Anterior cingulate cortex (tissue), 58 donors: ENCODE measurements at regions not wholly inside any gene's neighbourhood (a gene's known extent, or its start where the extent isn't known, plus 50 kb on each side); places are given as distances from the start of the nearest gene placed in this dataset.
"Not testable (repeated sequence)": the region's sequence is repeated elsewhere in the genome, so short reads cannot be mapped to it uniquely, and the experiment has no call there.

Source experiments
- DNase-seq, 58 donors: peaks; one replicate each; lab custom pipeline; 2025; lab: John Stamatoyannopoulos, UW

GRCh38 chr5:169531631-169532030, 51.9 kb upstream of the SPDL1 start:
- DNase-seq: no peak

- no peak for DNase-seq
These were observed 55.7 kb upstream of the SPDL1 start for GRCh38 chr5:169527863-169528262.

- no peak for DNase-seq
These were observed 56.5 kb upstream of the SPDL1 start for GRCh38 chr5:169527066-169527465.

GRCh38 chr5:169522851-169523250, 60.7 kb upstream of the SPDL1 start:
- no peak for DNase-seq

- DNase-seq: peak in 3 of 58 donors; percentile 1 to 4 (median 2)
These were observed 62.1 kb upstream of the SPDL1 start for GRCh38 chr5:169521366-169521983.

GRCh38 chr5:169519358-169519757, 64.2 kb upstream of the SPDL1 start:
- DNase-seq: no peak

GRCh38 chr5:169518779-169519178, 64.8 kb upstream of the SPDL1 start:
- DNase-seq: not testable (repeated sequence)

GRCh38 chr5:169512385-169512784, 71.2 kb upstream of the SPDL1 start:
- DNase-seq: no peak

- DNase-seq: no peak
These were observed 71.9 kb upstream of the SPDL1 start for GRCh38 chr5:169511708-169512107.

- DNase-seq: no peak
These were observed 76.5 kb upstream of the SPDL1 start for GRCh38 chr5:169507051-169507450.

- no peak for DNase-seq
These were observed 79.7 kb upstream of the SPDL1 start for GRCh38 chr5:169503886-169504285.

GRCh38 chr5:169499990-169500505, 83.5 kb upstream of the SPDL1 start:
- DNase-seq: no peak

GRCh38 chr5:169496878-169497277, 86.7 kb upstream of the SPDL1 start:
- DNase-seq: no peak

- DNase-seq: peak in 5 of 58 donors; percentile 1 to 12 (median 2)
These were observed 88.5 kb upstream of the SPDL1 start for GRCh38 chr5:169494941-169495548.

- DNase-seq: no peak
These were observed 89.1 kb upstream of the SPDL1 start for GRCh38 chr5:169494383-169494935.

GRCh38 chr5:169474226-169474625, 109.3 kb upstream of the SPDL1 start:
- DNase-seq: no peak

GRCh38 chr5:169472544-169472943, 111.0 kb upstream of the SPDL1 start:
- no peak for DNase-seq

- peak in 29 of 58 donors; percentile 2 to 56 (median 17) for DNase-seq
These were observed 112.6 kb upstream of the SPDL1 start for GRCh38 chr5:169471021-169471420.

GRCh38 chr5:169467041-169467771, 116.4 kb upstream of the SPDL1 start:
- DNase-seq: no peak

GRCh38 chr5:169460896-169461295, 122.7 kb upstream of the SPDL1 start:
- DNase-seq: no peak

- no peak for DNase-seq
These were observed 123.5 kb upstream of the SPDL1 start for GRCh38 chr5:169460123-169460522.
